HuH-7 (cell line): ENCODE measurements at regions not wholly inside any gene's neighbourhood (a gene's known extent, or its start where the extent isn't known, plus 50 kb on each side); places are given as distances from the start of the nearest gene placed in this dataset.
"Not testable (repeated sequence)": the region's sequence is repeated elsewhere in the genome, so short reads cannot be mapped to it uniquely, and the experiment has no call there.

Experiments
- DNase-seq: peaks from one replicate; pipeline ENCODE4 v3.0.0; 2011; ENCODE audit warnings: low spot score

DNA sequence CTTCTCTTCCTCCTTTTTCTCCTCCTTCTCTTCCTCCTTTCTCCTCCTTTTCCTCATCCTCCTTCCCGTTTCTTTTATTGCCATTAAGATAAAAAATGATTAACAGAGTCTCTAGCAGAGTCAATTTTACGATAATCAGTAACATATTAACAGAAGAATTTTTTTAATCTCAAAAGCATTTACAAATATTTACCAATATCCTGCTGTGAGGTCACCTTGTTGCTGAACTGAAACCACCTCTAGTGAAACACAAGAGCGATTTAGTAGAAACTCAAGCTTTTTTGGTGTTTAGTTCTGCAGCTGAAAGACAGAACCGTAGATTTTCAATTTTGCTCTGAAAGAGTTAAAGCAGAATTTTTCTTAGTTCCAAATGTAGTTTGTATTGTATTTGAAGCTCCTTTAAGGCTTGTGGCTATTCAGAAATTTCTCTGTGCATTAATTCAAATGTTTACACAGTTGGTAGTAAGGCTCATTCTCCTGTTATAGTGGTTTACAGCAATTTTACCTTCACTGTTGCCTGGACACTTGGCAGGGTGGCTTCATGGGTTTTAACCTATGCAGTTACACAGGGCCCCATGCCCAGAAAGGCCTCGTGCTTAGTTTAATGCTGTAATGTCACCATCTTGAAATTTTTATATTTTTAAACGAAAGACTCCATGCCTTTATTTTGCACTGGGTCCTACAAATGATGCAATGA lies 1106.6 kb upstream of the FAM98A start:
- DNase-seq, result no peak

- DNase-seq, result no peak
Measured at GRCh38 chr2:34703292-34703691, 1104.2 kb upstream of the FAM98A start.

GRCh38 chr2:34702391-34702790 lies 1103.3 kb upstream of the FAM98A start:
- DNase-seq, result not testable (repeated sequence)

- not testable (repeated sequence) for DNase-seq
Measured at GRCh38 chr2:34677591-34677990, 1078.5 kb upstream of the FAM98A start.

DNA sequence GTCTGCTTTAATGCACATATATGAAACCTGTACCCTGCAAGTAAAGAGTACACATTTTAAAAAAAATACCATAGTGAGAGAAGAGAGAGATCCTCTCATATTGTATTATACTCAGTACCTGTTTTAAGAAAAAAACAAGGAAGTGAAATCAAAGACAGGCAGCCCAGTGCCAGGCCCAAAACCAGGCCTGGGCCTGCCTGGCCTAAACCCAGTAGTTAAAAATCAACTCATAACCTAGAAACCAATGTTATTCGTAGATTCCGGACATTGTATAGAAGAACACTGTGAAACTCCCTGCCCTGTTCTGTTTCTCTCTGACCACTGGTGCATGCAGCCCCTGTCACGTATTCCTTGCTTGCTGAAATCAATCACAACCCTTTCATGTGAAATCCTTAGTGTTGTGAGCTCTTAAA lies 1078.0 kb upstream of the FAM98A start:
- not testable (repeated sequence) for DNase-seq

GRCh38 chr2:34670482-34670881 lies 1071.4 kb upstream of the FAM98A start:
- no peak for DNase-seq

DNA sequence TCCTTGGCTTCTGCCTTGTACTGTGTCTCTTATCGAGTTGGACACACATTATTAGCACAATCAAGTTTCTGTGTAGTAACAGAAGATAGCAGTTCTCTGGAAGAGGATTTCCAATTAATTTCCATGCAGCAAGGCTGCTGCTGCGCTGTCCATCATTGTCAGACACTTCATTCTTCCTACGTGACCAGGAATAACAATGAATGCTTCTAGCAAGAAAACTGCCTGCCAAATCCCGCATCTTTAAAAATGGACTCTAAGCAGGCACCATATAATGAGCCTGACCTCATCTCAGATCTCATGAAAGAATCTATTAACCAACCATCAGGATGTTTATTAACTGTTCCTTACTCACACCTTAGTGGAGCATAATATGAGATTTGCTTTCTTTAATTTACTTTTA lies 1067.7 kb upstream of the FAM98A start:
- no peak for DNase-seq

DNA sequence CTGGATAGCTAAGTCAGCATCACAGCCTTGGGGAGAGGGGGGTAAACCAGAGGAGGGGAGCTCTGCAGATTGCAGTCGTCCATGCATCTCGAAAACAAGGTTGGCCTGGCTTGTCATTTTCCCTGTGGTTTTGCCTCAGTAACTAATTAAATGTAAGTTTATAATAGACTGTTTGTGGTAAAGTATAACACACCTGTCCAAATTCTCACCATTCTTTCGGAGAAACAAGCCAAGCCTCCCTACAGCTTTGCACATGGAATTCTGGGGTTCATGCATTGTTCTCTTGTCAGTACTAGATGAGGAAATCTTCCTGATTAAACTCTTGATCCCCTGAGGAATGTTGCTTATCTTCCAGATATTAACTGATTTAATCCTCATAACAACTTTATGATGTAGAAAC lies 1065.2 kb upstream of the FAM98A start:
- no peak for DNase-seq

- DNase-seq, result no peak
Measured at GRCh38 chr2:34663314-34663713, 1064.2 kb upstream of the FAM98A start.

- DNase-seq, result no peak
Measured at GRCh38 chr2:34660741-34661140, 1061.6 kb upstream of the FAM98A start.

- DNase-seq, result no peak
Measured at GRCh38 chr2:34656632-34657031, 1057.5 kb upstream of the FAM98A start.

GRCh38 chr2:34652636-34653035 lies 1053.5 kb upstream of the FAM98A start:
- DNase-seq, result no peak

- no peak for DNase-seq
Measured at GRCh38 chr2:34646901-34647300, 1047.8 kb upstream of the FAM98A start.

DNA sequence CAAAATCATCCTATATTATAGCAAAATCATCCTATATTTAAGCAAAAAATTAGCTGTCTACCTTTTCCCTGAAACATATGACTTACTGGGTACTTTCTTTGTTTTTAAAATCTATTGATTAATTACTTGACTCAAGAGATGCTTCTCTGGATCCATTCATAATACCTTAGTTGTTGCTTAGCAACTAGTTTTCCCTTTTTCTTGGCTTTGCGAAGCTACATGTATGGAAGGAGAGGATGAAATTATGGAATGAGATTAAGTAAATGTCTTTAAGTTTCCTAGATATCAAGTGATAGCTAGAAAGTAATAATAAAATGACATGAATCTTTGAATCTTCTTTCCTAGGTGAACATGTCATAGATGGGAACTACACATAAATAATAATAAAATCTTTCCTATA lies 1033.2 kb upstream of the FAM98A start:
- DNase-seq, result no peak

- DNase-seq, result no peak
Measured at GRCh38 chr2:34627003-34627402, 1027.9 kb upstream of the FAM98A start.

- no peak for DNase-seq
Measured at GRCh38 chr2:34604164-34604563, 1005.1 kb upstream of the FAM98A start.

GRCh38 chr2:34602262-34602661 lies 1003.2 kb upstream of the FAM98A start:
- no peak for DNase-seq

DNA sequence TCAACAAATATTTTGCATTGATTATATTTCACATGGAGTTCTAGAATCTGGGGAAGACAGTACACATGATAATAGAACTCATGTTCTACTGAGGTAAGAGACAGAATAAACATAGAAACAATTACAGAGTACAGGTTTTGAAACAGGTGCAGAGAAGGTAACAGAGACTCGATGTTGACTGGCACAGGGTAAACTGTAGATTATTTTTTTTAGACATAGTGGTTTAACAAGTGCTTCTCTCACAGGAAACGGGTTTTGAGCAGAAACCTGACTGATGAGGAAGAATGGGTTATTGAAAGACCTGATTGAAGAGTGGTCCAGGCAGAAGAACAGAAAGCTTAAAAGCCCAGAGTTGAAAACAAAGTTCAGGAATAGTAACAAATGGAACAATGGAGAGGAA lies 1002.5 kb upstream of the FAM98A start:
- no peak for DNase-seq

DNA sequence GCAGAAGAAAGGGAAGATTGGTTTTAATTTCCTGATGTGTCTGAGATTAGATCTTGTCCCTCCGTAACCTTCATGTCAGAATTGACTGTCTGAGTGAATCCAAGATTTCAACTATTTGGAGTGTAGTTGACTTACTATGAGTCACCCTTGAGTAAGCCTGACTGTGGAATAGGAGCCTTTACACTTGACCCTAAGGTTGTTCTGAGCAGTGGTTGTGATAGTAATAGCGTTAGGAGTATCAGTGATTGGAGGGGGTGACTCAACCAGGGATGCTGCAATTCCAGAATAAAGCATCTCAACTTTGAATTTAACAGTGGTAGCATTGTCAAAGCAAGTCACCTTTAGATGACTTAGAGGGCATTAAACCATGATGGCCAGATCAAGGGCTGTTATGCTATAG lies 979.5 kb upstream of the FAM98A start:
- no peak for DNase-seq

- peak; percentile 2 for DNase-seq
Measured at GRCh38 chr2:34570266-34570872, 971.3 kb upstream of the FAM98A start.

DNA sequence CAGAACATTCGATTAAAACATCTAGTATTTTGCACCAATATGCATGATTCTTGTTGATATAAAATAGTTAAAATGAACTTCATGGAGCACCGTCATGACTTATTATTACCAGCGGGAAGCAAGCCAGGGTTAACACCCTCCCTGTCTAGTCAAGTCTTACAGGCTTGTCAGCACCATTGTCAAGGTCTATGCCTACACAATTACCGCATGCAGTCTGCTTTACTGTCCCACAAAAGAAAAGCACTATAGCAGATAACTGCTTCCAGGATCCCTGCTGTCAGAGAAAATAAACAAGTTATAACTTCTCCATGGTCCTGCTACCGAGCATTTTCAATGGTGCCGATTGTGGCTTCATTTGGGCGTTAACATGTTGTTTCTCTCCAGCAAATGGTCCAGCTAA lies 968.0 kb upstream of the FAM98A start:
- DNase-seq, result no peak

- DNase-seq, result no peak
Measured at GRCh38 chr2:34552337-34552736, 953.2 kb upstream of the FAM98A start.

DNA sequence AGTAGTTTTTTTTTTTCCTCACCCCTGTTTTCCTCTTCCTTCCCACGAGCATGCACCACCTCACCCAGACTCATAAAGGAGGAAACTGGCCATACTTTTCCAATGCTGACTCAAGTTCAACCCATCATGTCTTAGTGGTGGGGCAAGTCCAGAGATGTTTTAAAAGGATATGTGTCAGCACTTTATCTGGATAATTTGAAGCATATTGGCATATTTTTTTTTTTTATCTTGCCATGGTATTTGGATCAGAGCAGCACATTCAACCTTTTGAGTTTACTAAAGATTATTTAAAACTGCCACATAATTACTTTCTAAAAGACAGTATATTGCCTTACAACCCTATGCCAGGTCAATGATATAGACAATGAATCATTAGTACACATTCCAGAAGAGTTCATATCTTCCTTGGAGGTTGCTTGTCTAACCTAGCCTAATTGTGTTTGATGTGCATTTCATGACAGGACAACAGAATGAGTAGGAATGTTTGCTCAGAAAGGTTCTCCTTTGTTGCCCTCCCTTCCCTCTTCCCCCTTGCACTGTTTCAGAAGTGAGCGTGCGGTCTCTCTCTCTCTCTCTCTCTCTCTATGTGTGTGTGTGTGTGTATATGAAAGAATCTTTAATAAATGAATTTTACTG lies 950.7 kb upstream of the FAM98A start:
- no peak for DNase-seq

DNA sequence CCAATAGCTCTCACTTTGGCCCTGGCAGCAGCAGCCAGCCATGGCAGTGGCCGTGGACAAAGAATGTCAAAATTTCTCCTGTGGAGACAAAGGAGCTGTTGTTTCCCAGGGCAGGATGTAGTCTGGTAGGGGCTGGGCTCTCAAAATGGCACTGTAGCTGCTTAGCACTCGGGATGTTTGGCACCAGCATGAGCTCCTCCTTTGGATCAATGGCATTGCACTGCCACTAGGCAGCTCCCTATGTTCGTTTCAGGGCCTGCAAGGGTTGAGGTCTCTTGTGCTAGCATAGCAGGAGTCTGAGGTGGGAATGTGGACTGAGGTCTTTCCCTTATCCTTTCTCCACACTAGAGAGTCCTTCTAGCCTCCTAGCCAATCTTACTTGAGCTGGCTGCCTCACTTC lies 948.8 kb upstream of the FAM98A start:
- DNase-seq, result no peak
